Femur (tissue), 1 donor: ENCODE measurements at regions not wholly inside any gene's neighbourhood (a gene's known extent, or its start where the extent isn't known, plus 50 kb on each side); places are given as distances from the start of the nearest gene placed in this dataset.

Source experiments
- DNase-seq: peaks from one replicate; pipeline ENCODE4 v3.0.0-alpha.2; 2017

DNA sequence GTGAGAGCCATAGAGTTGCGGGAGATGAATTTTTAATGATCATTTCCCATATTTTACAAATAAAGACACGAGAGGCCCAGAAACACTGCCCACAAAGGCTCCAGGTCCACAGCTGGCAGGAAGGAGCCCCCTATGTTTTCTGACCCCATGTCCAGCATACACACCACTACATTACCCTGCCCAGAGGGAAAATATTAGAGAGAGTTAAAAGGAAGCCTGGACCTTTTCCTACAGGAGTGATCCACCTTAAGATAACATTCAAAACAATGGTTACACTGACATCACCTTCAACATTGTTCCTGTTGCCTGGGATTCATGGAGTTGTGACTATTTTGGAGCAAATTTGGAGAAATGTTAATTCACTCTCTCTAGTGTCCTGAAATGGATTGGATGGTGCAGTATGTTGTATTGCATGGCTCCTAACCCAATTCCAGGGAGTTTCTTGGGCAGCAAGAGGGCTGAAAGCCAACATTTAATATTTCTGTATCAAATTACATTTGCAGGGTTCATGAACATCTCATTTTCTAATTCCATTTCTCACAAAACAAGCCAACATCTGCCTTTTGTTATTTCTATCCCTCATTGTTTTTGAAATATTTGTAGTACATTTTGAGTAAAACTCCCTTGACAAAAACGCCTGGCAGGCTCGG is 172.5 kb downstream of the DLEU7 start:
- DNase-seq, result no peak

DNA sequence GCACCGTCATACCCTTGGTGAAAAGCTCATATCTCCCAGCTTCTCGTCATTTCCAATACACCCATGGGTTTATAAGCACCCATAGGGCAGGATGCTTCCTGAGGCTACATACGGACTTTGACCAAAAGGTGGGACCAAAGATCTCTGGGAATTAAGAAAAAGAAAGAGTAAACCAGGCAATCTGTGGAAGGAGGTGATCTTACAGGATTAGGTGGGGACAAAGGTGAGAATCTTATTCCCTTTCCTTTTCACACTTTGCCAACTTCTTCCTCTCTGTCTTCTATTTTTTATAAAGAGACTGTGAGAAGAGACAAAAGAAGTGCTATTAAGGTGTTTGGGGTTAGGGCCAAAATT is 172.0 kb downstream of the DLEU7 start:
- DNase-seq, result no peak

- no peak for DNase-seq
Observed at GRCh38 chr13:50672025-50672424, 171.5 kb downstream of the DLEU7 start.

GRCh38 chr13:50675651-50676050 is 167.8 kb downstream of the DLEU7 start:
- DNase-seq, result no peak

DNA sequence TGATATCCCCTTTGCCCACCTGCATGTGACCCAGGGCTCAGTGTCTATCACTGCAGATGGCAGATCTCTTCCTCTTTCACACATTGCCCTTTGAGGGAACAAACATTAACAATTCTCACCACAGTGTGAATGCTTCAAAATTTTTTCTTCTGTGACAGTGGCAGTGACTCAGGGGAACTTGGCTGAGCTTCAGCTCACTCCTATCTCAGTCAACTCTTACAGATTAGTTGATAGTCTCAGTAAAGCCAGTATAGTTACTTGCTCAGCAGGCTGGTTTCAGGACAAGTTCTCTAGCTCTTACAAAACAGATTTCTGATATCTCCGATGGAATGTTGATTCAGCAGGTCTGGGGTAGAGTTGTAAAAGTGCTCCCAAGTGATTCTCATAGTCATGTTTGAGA is 166.9 kb downstream of the DLEU7 start:
- no peak for DNase-seq

DNA sequence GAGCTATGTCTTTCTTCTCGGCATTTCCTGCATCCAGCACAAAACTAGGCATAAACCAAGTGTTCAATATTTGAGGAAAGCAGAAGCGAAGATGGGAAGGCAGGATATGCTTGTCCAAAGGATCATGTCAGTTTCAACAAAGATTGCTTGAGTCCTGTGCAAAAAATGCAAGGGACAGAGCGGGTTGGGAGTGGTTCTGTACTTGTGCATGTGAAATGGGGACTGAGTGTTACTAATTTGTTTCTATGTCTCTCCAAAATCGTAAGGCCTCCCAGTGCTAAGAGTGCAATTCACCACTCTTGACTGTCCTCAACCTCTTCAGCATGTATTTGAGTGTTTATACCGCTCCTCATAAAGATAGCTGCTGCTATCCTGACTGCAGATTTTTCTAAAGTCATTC is 166.2 kb downstream of the DLEU7 start:
- DNase-seq, result no peak

GRCh38 chr13:50677687-50678463 is 165.6 kb downstream of the DLEU7 start:
- DNase-seq, result peak; percentile 42

- DNase-seq, result no peak
Observed at GRCh38 chr13:50678464-50679162, 164.9 kb downstream of the DLEU7 start.

DNA sequence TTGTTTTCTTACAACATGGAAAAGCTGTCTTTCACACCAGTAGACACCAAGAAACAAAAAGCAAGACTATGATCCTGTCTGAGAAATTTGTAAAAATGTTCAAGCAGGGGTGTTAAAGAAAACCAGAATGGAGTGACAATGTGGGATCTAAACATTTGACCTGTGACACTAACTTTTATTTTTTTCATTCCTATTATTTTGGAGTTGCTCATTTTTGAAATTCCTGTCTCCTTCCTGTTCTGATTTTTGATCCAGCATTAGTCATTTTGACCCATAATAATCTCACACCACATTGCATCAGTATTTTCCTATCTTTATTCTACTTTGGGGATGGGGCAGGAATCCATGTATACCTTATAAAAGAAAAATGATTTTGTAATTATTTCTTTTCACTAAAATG is 164.2 kb downstream of the DLEU7 start:
- DNase-seq, result no peak

GRCh38 chr13:50682002-50682401 is 161.5 kb downstream of the DLEU7 start:
- DNase-seq, result no peak

DNA sequence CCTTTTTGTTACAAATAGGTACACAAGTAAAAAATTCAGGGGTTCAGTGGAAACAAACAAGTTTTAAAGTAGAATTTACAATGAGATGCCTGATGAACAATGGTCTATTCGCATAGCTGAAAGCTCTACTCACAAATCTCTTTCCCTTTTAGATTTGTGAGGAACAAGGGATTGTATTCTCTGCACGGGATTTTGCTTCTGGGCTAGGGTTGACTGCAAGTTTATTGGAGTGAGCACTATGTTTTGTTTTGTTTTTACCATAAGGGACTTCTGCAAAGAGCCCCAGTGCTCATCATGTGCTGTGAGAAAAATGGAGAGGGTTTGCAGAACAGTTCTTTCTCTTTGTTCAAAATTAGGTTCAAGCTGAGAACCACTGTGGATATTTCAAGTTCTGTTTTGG is 160.5 kb downstream of the DLEU7 start:
- DNase-seq, result no peak

DNA sequence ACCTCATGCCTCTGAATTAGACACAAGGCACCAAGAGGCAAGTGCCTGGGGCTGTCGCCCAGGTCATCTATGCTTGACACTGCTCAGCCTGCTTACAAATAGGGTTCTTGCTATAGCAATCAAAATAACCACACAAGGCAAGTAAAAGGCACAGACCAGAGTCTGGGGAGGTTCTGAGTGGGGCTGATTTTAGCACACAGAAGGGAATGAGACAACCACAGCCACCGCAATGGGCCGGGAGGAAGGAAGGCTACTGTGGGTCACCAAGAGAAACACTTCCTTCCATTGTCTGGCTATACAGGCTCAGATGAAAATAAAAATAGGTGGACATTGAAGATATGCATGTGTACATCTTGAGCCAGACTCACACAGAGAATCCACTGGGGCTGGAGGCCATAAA is 159.1 kb downstream of the DLEU7 start:
- no peak for DNase-seq

DNA sequence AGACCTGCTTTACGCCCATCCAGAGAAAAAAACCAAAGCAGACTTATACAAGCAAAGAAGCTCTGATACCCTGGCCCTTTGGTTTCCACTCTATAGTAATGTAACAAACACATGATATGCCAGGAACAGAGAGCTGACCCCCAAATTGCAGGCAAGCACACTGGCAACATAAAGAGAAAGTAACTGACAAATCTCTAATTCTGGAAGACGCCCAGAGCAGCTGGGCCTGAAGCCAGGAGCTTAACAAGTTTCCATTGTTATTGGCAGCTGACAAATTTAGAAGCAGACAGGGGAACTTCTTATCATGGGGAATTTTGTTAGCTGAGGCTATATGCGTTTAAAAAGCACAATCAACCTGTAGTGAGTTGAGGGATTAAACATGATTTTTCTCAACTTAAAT is 158.0 kb downstream of the DLEU7 start:
- peak; percentile 89 for DNase-seq

DNA sequence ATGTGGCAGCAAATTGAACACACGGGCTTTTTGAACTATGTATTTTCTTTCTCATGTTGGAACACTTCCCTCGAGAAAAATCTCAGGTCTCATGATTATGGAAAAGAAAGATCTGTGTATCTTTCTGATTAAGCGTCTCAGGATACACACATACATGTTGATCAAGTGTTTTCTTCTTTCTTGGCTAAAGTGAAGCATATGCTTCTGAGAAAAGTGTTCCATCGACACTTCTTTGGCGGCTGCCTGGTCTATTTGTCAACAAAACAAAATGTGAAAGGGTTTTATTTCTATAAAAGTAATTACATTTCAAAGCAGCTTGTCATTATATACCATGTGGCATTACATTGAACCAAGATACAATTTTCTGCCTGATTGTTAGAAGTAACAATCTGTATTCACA is 157.5 kb downstream of the DLEU7 start:
- no peak for DNase-seq

GRCh38 chr13:50686551-50686950 is 156.9 kb downstream of the DLEU7 start:
- no peak for DNase-seq

DNA sequence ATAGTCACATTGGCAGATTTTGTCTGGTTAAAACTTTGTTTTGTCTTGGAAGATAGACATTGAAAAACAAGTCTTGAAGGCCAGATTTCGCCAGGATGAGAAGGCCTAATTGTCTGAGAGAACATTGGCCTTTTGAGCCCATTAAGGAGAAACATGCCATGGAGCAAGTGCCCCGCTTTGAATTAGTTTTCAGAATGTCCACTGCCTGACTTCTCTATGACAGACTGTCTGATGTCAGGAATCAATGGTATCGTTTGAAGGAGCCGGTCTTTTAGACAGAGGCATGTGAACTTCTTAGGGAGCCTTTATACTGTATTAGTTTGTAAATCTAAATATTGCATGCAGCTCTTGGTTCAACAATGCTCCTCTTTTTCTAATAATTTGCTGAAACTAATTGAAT is 155.9 kb downstream of the DLEU7 start:
- DNase-seq, result no peak

DNA sequence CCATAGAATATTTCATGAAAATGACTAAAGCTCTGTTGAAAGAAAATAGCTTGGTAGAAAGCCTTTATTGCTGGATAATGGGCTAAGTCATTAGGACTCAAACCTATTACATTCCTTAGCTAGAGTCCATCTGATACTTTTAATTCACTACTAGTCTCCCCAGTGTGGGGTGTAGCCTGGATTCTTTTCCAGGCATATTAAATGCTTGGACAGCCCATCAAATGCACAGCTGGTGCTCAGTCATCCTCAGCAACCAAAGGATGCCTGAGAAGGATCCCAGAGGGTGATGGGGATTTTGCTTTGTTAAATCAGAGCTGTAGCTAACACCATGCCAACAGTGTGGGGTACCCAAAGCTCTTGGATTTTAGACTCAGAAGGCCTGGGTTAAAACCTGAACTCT is 153.5 kb downstream of the DLEU7 start:
- no peak for DNase-seq

DNA sequence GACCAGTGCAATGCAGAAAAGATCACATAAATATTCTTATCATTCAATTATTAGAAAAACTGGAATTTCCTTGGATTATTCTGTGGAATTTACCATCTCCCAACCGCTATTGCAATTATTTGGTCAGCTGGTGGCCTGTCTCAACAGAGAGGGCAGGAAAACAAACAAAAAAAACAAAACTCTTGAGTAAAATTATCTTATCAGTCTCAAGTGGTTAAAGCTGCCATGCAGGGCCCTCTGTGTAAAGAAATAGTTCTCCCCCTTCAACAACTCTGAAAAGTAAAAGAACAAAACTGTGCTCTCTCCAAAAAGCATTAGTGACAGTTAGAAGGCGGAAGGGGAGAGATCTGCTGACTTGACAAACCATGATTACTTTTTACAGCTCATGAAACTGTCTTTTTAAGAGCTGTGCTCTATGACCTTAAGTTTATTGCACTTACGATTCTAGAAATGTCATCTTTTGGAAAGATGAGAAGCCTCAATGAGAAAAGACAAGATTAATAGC is 152.3 kb downstream of the DLEU7 start:
- no peak for DNase-seq

DNA sequence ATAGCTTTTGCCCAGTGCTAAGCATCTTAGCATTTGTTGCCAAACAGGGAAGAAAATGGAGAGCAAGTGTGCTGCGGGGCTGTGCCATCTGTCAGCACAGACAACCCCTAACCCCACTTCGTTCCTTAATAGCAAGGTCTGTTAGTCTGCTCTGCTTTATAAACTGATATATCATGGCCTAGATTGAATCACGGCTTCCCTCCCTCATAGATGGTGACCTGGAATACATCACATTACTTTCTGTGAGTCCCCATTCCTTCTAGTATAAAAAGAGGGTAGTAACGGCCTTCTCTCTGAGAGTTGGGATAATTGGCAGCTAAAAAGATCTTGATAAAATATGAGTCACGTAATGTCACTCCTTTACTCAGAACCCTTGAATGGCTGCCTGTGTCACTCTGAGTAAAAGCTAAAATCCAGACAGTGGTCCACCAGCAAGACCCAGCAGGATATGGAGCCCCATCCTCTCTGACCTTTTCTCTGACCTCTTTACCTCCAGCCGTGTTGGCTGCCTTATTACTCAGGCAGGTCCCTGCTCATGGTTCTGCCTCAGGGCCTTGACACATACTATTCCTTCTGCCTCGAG is 151.7 kb downstream of the DLEU7 start:
- no peak for DNase-seq

DNA sequence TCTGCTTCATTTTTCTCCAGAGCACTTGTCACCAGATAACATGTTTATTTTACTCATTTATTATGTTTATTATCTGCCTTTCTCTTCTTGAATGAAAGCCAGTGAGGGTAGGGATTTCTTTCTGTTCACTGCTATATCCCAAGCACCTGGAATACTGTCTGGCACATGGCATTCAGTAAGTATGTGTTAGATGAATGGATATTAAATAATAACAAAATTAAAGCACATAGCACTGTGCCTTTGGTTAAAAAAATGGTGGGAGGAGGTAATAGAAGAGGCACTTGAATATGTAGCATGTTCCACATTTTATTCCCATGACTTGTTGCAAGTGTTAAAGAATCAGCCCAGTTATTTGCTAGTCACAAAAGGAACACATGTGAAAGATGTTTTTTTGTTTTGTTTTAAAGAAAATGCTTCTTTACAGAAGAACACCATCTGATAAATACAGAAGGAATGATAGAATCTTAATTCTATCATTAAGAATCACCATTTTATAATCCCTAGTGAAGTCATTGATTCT is 151.0 kb downstream of the DLEU7 start:
- DNase-seq, result no peak

DNA sequence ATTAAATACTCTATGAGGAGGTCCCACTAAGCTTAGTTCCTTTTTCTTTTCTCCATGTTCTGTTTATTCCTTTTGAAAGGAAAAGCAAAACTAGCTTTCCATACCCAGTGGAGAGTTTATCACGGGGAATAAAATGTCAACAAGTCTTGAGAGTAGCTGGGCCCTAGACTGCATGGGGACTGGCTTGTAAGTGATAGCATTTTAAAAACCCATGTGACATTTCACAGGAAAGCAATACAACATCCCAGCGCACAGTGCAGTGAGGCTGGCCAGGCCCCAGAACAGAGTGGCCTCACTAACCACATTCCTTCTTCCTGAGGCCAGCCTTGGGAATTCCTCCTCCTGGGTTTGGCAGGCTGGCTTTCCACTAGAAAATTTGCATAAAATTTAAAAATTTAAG is 149.8 kb downstream of the DLEU7 start:
- DNase-seq, result peak; percentile 54

DNA sequence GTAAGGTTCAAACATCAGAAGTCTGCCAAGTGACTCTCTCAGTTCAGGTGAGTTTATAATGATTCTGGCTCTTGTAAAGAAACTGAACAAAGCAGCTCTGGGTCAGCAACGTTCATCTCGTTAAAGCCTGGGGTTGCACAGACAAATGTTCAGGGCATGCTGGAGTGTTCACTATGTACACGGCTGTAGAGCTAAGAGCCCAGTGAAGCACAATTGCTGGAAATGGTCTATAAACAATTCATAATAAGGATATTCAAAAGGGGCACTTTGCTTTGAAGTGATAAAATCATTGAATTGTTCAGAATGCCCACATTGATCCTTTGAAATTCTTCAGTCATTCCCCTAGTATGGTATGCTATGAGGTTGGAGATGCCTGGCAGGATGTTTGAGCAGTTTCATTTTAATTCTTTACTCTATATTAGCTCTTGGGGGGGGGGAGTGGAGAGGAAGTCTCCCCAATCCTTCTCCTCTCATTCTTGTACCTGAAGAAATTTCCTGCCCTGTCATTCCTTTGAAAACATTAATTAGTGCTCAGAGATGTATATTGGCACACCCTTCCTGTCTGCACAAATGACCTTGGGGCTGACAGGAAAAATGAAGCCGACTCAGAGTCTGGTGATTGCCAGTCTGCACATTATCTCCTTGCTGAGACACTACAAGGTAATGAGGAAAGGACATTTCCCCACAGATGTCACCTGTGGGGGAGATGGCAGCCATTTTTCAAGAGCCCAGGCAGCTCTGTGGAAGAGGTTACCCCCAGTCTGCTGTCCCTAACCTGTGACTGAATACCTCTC is 145.5 kb downstream of the DLEU7 start:
- no peak for DNase-seq
